ENCODE measurements at regions not wholly inside any gene's neighbourhood (a gene's known extent, or its start where the extent isn't known, plus 50 kb on each side); places are given as distances from the start of the nearest gene placed in this dataset.

- DNase-seq: no peak
Measured at GRCh38 chr5:56451742-56452141, 218.6 kb upstream of the ANKRD55 start.

GRCh38 chr5:56450766-56451165 is 217.6 kb upstream of the ANKRD55 start:
- no peak for DNase-seq

- DNase-seq: no peak
Measured at GRCh38 chr5:56449071-56449640, 216.0 kb upstream of the ANKRD55 start.

- no peak for DNase-seq
Measured at GRCh38 chr5:56447656-56448055, 214.5 kb upstream of the ANKRD55 start.

- DNase-seq: no peak
Measured at GRCh38 chr5:56447232-56447631, 214.1 kb upstream of the ANKRD55 start.

- DNase-seq: no peak
Measured at GRCh38 chr5:56446728-56447127, 213.6 kb upstream of the ANKRD55 start.

- no peak for DNase-seq
Measured at GRCh38 chr5:56443826-56444225, 210.7 kb upstream of the ANKRD55 start.

GRCh38 chr5:56440871-56441740 is 208.0 kb upstream of the ANKRD55 start:
- no peak for DNase-seq

GRCh38 chr5:56434986-56435385 is 201.9 kb upstream of the ANKRD55 start:
- no peak for DNase-seq

- DNase-seq: no peak
Measured at GRCh38 chr5:56433039-56433617, 200.0 kb upstream of the ANKRD55 start.

- no peak for DNase-seq
Measured at GRCh38 chr5:56432321-56432720, 199.2 kb upstream of the ANKRD55 start.

- no peak for DNase-seq
Measured at GRCh38 chr5:56430422-56430821, 197.3 kb upstream of the ANKRD55 start.

GRCh38 chr5:56429110-56429561 is 196.0 kb upstream of the ANKRD55 start:
- DNase-seq: no peak

- no peak for DNase-seq
Measured at GRCh38 chr5:56426693-56427092, 193.6 kb upstream of the ANKRD55 start.

GRCh38 chr5:56422076-56422762 is 189.1 kb upstream of the ANKRD55 start:
- DNase-seq: no peak

GRCh38 chr5:56421246-56422075 is 188.3 kb upstream of the ANKRD55 start:
- DNase-seq: no peak

GRCh38 chr5:56420323-56420722 is 187.2 kb upstream of the ANKRD55 start:
- DNase-seq: no peak

- DNase-seq: no peak
Measured at GRCh38 chr5:56419667-56420066, 186.5 kb upstream of the ANKRD55 start.

GRCh38 chr5:56415356-56415765 is 182.2 kb upstream of the ANKRD55 start:
- no peak for DNase-seq

- DNase-seq: no peak
Measured at GRCh38 chr5:56414066-56414465, 180.9 kb upstream of the ANKRD55 start.

- DNase-seq: no peak
Measured at GRCh38 chr5:56413546-56413945, 180.4 kb upstream of the ANKRD55 start.

- DNase-seq: no peak
Measured at GRCh38 chr5:56412601-56413379, 179.7 kb upstream of the ANKRD55 start.
